ENCODE measurements at regions not wholly inside any gene's neighbourhood (a gene's known extent, or its start where the extent isn't known, plus 50 kb on each side); places are given as distances from the start of the nearest gene placed in this dataset.

DNA sequence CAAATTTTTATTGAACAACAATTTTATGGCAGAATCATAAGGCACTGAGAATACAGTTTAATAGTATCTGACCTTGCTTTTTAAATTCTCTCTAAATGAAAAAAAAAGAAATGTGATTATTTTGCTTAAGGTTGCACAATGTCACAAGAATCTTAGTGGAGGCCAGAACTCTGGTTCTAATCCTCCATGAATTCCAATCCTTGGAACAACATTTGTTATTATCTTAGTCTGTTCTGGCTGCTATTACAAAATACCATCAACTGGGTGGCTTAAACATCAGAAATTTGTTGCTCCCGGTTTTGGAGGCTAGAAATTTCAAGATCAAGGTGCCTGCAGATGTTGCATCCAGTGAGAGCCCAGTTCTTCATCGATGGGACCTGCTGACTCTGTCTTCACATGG, 158.2 kb upstream of the POM121L12 start:
- DNase-seq, result no peak

DNA sequence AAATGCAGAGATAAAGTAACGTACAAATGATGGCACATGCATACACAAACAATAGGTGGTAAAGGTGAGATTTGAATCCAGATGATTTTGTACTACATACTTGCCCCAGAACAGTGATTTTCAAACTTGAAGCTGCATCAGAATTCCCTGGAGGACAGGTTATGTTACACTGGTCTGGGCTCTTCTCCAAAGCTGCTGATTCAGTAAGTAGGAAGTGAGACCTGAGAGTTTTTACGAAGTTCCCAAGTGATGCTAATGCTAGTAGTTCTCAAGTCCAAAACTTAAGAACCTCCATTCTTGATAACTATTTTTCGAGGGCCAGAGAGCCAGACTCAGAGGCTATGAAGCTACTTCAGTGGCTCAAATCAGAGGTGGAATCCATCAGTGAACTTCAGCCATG, 159.0 kb upstream of the POM121L12 start:
- DNase-seq, result no peak

DNA sequence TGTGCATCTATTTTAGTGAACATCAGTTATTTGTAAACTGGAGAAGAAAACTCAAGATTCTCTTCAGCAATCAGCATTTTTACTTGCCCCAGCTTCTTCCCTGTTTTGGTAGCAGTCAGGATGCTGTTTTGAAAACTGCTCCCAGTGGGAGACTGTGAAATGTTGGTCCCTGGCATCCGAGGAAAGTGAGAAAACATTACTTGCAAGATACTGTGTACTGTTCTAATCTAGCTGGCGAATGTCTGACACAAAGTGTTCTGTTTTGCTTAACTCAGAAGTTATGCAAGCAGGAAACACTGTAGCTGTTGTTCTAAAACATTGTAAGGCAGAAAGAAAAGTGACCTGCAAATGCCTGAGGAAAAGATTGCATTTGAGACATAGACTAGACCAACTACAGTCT, 171.8 kb upstream of the POM121L12 start:
- no peak for DNase-seq

DNA sequence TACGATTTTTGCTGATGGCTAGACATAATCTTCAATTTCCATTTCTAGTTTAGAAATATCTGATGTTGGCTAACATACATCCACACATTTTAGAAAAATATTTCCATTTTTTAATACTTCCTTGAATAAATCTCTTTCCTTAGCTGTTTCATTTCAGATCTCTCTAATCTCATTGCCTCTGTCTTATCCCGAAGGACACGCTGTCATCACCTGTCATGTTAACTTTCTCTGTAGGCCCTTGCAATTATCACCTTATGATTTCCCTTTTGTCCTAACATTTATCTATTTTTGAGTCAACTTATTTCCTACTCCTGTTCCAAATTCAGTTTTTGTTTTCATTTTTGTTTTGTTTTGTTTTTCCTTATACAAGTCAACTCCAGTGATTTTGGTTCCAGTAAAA, 173.1 kb upstream of the POM121L12 start:
- DNase-seq, result no peak

DNA sequence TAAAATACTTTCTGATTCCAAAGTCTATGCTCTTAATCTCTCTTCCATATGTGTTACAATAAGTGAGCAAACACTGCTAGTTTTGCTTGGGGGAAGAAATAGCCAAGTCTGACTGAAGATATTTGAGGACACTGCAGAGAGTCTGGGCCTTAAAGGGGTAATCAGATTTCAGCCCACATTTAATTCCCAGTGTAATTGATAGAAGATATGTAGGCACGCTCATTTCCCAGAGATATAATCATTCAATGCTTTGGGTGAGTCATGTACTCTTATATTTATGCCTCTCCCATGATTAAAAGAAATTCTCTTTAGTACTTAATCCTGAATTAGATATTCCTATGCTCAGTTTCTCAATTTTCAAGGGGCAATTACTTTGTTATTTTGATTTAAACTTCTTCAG, 178.1 kb upstream of the POM121L12 start:
- no peak for DNase-seq

DNA sequence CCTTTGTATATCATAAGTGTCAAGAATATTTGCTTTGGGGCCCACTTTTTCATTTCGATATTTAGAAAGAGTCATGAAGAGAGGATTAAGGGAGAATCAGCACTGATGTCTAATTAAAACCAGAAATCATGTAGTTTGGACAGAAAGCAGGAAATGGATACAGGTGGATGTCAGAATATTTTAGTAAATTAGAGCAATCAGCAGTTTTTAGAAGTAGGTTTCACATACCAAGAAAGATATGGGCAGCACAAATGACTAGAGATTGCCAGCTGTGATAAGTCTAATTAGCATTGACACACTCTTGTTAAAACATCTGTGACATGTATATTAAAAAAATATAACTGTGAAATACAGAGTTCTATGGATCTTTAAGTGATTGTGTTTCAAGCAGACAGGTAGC, 180.8 kb upstream of the POM121L12 start:
- no peak for DNase-seq

DNA sequence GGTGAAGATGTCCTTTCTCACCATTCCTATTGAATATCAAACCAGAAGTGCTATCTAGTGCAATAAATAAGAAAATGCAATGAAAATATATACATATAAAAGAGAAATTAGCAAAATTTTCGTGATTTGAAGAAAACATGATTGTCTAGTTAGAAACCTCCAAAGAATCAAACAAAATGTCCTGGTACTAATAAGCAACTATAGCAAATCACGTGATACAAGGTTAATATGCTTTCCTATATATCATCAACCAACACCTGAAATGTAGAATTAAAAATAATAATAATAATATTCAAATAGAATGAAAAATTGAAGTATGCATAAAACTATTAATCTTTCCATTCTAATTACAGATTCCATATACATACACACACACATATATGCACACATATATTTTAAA, 183.9 kb upstream of the POM121L12 start:
- DNase-seq, result no peak

DNA sequence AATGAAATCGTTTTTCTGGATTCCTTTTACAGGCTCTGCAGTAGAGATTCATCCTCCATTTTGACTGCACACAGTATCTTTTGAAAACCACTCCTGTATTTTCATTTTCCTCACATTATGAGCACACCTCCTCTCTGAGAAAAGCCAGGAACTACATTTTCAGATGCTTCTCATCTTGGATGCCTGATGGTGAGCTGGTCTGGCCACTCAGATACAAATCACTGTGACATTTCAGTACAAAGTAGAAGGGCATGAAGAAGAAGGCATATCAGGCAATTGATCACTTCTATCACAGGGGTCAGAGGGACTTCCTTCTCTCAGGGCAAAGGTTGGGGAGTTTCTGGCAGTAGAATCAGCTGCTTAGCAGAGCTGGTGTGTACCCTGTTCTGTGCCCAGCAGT, 192.0 kb upstream of the POM121L12 start:
- no peak for DNase-seq

DNA sequence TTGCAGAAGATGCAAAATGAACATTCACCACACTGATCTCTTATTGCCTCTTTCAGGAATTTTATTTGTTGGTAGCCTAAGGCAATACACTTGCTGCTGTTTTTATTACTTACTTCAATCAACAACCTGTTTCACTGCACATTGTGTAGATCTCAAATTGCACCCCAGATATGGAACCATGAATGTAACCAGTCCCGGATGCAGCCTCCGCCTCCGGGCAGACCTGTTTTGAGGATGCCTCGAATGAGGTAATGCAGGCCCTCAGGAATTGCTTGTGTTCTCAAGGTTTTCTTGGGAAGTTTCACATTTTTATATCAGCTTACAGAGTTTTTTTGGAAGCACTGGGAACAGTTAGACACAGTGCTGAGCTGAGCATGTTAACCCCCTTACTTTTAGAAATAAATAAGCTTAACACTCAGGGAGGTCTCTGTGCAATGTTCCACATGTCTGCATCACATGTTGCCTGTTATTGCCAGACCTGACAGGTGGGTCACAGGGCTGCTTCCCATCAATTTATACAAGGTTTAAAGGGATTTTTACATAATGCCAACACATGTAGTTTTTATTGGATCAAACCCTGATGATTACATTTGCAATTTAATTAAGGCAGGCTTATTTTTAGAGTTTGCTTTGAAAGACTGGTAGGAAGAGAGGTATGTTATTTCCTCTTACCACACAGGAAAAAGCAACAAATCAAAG, 193.1 kb upstream of the POM121L12 start:
- no peak for DNase-seq

DNA sequence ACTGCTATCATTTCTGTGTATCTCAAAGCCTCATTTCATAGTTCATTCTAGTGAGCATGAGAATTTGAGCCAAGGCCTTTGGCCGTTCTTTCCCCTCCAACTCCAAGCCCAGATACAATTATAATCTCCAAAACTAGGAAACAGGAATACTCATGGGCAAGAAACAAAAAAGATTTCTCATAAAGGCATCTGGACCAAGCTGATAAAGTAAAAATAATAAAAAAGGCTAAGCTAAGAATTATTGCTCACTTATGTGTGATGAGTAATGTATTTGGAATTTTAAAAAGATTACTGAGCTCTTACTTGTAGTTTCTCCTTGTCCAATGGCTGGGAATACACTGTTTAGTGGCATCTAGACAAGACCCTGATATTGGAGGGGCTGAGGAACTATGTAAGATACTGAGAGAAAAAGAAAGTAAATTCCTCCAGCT, 196.4 kb upstream of the POM121L12 start:
- DNase-seq, result no peak

DNA sequence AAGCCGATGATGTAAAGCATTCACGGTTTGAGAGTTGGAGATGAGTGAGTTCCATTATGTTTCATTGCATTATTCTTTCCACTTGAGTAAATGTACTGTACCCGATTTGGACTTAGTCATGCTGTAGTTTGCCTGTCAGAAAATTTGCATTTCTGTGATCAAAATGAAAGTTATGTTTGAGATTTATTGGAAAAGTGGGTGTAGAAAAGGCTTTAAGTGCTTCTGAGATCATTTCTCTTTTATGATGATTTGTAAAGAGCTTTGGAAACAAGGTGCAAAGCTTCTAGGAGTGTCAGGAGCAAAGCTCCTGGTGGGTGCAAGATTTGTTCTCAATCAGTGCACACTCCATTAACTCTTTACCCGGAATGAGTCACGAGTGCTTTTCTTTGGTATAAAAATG, 204.1 kb upstream of the POM121L12 start:
- no peak for DNase-seq

DNA sequence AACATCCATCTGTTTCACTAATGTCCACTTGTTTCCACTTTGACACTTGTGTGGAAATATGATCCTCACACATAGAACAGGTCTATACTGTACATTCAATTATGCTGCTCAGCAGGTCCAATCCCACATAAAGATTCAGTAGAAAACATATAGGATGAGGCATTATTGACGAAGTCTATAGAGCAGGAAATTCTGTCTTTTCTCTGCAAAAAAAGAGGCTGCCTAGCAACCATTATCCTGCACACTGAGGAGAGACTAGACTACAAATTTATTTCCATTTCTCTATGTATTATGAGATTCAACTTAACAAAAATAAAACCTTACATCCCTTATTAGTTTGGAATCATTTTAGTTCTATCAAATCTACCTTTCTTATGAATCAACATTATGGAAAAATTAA, 204.6 kb upstream of the POM121L12 start:
- DNase-seq, result no peak

DNA sequence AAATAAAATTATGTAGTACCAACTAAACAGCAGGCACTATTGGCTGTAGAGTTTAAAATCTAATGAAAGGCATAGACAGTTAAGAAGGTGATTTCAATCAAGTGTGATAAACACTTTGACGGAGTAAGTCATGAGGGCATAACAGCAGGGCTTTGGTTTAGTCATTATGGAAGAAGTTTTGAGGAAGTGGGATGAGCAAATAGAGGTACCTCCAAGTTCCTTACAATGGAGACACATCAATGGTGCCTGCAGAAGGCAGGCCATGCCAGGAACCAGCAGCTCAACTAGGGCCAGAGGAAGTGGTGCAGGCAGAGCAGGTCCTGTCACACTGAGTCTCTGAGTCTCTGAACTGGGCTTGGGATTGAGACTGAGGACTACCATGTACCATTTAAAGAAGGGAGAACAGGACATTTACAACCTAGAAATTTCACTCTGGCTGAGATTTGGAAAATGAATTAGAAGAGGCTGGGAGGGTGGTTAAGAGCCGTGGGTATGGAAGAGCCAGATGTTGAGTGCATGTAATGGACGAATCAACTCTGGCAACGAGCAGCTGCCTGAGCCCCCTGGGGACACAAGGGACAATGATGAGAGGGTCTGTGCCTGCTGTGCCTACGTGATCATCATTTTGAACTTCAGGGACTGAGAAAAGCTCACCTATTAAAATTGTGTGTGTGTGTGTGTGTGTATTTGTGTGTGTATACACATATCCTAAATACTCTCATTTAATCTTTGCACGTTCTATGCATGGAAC, 208.7 kb upstream of the POM121L12 start:
- DNase-seq, result no peak

DNA sequence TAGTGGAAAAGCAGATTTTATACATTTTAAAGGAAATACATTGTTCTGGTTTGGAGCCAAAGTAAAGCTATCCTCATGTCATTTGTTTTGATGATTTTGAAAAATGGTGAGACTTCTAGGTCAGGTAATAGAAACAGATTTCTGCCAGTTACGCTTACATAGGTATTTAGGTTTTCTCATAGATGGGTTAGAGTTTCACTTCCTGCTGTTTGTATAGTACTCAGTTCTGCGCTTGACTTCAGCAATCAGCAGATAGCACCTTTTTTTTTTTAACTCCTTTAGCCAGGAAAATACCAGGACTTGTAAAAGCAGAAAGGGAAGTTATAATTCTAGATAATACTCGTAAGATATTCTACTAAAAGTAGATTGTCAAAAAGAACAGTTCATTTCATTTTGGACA, 209.8 kb upstream of the POM121L12 start:
- no peak for DNase-seq

DNA sequence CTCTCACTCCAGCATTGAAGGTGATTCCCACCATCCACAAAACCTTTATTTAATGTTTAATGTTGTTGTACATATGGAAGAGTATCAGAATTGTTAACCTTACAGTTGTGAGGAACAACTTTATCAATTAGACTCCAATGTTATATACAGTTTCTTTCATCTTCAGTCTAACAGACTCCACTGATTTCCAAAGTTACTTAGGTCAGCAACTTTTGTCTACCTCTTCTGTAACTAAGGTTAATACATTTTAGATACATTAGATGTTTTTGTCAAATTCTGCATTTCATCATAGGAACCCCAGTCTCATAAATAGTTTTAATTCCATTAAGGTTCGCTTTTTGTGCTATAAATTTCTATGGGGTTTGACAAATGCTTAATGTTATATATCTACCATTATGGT, 223.9 kb upstream of the POM121L12 start:
- DNase-seq, result no peak

DNA sequence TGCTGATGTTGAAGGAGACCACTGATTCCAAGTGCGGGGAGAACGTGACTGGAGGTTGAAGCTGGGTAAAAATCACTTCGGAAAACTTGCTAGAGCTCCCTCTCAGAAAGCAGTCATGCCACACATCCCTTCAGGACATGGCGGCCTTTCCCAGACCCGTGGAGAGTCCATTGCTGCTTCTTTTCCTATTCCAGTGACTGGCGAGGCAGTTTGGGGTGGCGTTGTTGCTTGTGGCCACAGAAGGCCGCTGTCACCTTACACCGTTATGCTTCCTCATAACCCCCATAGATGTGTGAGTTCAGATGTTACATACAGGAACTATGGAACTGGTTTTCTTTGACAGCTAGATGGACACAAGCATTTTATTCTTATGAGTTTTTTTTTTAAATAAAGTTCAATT, 235.6 kb upstream of the POM121L12 start:
- DNase-seq, result no peak

DNA sequence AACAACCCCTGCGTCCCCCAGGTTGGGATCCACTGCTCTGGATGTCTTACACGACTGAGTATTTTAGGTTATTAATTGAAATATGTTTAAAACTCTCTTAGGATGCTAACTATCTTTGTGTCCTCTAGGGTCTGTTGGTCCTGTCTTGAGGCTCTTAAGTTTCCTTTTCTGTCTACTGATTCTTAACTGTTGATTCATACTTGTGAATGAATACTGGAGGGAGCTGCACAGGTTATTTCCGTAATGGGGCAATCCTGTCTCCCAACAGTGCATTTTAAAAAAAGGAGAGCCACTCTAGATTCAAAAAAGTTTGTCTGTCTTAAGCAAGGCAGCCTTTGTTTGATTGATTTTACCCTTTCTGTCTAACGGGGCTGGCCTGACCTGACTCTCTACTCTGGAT, 237.6 kb upstream of the POM121L12 start:
- no peak for DNase-seq

DNA sequence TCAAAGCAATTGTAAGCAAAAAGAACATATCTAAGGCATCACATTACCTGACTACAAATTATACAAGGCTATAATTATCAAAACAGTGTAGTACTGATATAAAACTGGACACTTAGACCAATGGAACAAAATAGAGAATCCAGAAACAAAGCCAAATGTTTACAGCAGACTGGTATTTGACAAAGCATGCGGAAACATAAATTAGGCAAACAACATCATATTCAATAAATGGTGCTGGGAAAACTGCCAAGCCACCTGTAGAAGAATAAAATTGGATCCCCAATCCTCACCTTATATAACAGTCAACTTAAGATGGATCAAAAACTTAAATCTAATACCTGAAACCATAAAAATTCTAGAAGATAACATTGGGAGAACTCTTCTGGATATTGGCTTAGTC, 240.8 kb upstream of the POM121L12 start:
- DNase-seq, result no peak

DNA sequence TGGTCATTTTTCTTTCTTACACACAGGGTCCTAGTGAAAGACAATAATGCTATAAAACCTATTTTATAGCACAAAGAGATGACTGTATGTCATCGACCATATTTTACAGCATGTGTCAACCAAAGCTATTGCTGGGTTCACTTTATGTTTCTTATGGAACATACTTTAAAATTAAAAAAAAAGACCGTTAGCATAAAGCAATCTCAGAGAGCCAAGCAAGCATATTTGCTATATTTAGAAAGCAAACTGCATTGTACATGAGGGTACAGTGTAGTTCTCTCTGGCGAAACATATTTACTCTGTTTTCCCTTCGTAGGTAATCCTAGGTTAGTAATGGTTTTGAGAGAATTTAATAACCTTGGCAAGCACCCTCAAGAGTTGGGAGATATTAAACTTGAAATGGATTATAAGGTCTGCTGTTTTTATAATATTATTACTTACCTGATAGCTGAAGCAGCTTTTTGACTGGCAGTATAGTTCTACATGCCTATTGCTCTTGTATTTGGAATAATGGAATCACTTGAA, 244.2 kb upstream of the POM121L12 start:
- DNase-seq, result no peak

DNA sequence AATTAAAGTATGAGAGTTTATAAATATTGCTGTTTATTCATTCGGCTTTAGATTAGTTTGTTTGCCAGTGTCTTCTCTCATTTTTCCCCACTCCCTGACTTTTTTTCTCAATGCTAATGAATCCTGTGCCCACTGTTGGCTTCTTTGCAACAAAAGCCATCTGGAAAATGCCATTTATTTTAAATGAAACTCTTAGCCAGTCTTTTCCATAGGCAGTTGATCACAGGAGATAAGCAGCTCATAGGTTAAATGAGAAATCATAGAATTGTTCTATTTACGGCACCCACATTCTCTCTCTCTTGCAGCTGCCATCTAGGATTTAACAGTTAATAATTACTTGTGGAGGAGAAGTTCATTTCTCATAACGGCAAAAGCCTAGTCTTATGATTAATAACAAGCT, 249.3 kb upstream of the POM121L12 start:
- DNase-seq, result no peak

DNA sequence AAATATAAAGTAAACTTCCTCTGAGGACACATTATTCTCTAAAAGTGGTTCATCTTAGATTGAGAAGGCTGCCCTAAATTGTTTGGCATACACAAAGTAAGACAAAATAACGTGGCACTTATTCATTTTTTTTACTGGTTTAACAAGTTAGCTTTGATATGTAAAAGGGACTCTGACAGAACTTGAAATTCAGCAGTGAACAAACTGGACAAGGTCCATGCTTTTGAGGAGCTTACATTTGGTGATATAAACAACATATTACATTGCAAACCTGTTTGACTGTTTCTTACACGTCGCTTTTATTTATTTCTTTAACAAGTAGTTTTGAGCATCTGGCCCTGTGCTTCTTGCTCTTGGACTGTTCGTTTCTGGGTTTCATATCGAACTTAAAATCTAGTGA, 253.1 kb upstream of the POM121L12 start:
- no peak for DNase-seq

DNA sequence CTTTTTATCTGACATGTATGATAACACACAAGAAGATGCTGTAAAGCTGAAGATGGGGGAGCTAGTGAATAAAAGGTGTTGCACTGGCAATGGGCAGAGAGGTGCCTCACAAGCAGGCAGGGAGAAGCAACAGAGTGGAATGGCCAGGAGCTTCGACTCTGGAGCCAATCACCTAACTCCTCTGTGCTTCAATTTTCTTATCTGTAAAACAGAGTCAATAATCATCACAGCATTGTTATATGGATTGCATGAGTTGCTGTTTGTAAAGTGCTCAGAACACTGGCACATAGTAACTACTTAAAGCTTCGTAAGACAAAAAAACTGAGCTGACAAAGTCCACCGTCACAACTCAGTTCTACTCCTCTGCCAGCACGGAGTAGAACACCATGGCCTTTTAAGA, 254.2 kb upstream of the POM121L12 start:
- DNase-seq, result no peak

DNA sequence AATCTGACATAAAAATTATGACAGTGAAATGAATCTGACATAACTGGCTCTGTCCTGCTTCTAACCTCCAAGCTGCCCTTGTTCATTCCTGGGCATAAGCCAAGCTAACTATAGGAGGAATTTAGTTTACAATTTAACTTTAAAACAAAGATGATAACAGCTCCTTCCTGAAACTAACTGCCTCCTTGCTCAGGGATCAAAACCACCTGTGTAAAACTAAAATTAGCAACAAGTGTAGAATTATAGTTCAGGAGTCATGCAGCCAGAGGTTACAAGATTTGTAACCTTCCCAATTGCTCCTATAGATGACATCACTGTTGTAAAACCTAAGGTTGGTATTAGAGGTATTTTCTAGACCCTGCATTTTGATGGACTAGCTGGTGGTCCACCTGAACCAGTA, 256.4 kb upstream of the POM121L12 start:
- DNase-seq, result no peak

DNA sequence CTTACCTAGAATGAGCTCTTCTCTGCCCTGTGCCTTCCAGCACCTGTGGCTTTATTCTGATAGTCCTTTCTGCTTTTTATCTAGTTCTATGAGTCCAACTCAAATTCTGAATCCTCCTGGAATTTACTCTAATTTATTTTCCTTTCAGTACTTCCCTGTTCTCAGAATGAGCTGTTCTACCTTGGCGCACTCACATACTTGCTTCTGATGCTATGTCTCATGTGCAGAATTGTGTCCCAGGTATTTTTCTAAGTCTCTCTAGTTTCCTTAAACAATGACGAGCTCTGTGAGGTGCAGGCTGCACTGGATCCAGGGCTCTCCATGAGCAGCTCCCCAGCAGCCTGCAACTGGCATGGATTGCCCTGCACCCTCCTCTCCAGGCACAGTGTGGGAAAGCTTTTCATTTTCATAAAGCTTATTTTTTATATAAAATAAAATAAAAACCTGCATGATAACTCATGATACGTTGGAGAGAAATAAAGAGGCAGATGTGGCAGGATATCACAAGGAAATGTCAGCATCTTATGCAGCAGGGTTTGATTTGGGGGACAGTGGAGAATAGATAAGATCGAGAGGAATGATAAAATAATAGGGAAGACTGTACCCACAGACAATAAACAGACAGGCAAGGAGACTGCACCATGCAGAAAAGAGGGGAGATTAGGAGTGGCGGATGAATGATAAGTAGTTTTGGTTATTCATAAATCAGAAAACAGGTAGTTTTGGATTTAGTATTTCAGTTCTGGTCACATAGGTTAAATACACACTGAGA, 258.2 kb upstream of the POM121L12 start:
- DNase-seq, result no peak

All from NCI-H526 treated with DMSO at 0.1 percent for 48 hours (cell line).